Testis (tissue), 2 donors: ENCODE measurements at regions not wholly inside any gene's neighbourhood (a gene's known extent, or its start where the extent isn't known, plus 50 kb on each side); places are given as distances from the start of the nearest gene placed in this dataset.

Experiments used
- DNase-seq: peaks from one replicate; pipeline ENCODE4 v3.0.0-alpha.2; 2019
- H3K27ac ChIP-seq, 2 donors: fragments of 200-600 bp; sonication (generic); one replicate each; pipeline ENCODE4 v1.5.1; 2019
- H3K27me3 ChIP-seq: fragments of 200-600 bp; sonication (generic); one replicate; pipeline ENCODE4 v1.5.1; 2019
- H3K36me3 ChIP-seq: fragments of 200-600 bp; sonication (generic); one replicate; pipeline ENCODE4 v1.5.1; 2017; ENCODE audit warnings: low read depth; ENCODE audit errors: missing control alignments
- H3K4me1 ChIP-seq: fragments of 200-600 bp; sonication (generic); one replicate; pipeline ENCODE4 v1.5.1; 2019
- H3K4me3 ChIP-seq, 2 donors: fragments of 200-600 bp; sonication (generic); one replicate each; pipeline ENCODE4 v1.5.1; 2017 to 2019
- H3K9me3 ChIP-seq: fragments of 200-600 bp; sonication (generic); one replicate; pipeline ENCODE4 v1.5.1; 2017
- CTCF ChIP-seq, 3 experiments: fragments of 450-650 bp in 2 of 3; fragments of 200-600 bp in 1 of 3; sonication (generic) in 1 of 3; IDR thresholded peaks; one replicate each; pipeline ENCODE4 v1.5.1; 2016 to 2019; ENCODE audit warnings: antibody characterized with exemption in 3 of 3, mild to moderate bottlenecking in 2 of 3, moderate library complexity in 1 of 3
- POLR2A ChIP-seq: fragments of 450-650 bp; IDR thresholded peaks from one replicate; pipeline ENCODE4 v1.6.1; 2017; ENCODE audit warnings: antibody characterized with exemption, mild to moderate bottlenecking, moderate library complexity
- WGBS, 2 donors: methylation state at CpG; one replicate each; pipeline ENCODE4 v1.1.5; 2018; 5-methylcytosine and 5-hydroxymethylcytosine counted together
- intact Hi-C: fragments of 100-400 bp; cut with DNase I; formaldehyde crosslinking; loops from one replicate; pipeline ENCODE4 v1.15.1; 2023; ENCODE audit warnings: low total_unique reads

- no peak overlapping the region for H3K27ac ChIP-seq
- 92 to 100% methylated on average over 1 of the region's 1 CpG for WGBS, 2 donors
- no peaks in the 10 kb centered on the region for H3K27me3 ChIP-seq
- TF ChIP-seq CTCF (IDR thresholded peaks at IDR 0.05) (no peak), POLR2A (no peak)
- no peaks in the 10 kb centered on the region for H3K4me1 ChIP-seq
- intact Hi-C loops: no loop called here
- no peaks in the 10 kb centered on the region for H3K36me3 ChIP-seq
- no peaks in the 10 kb centered on the region for H3K9me3 ChIP-seq
- no peak overlapping the region for H3K4me3 ChIP-seq
- DNase-seq: no peak
Measured at GRCh38 chr2:121818546-121818945, 63.1 kb downstream of the TSN start.

- intact Hi-C loops: no loop called here
Measured at GRCh38 chr2:121819846-121820245, 64.4 kb downstream of the TSN start.

GRCh38 chr2:121821476-121822158 is 66.2 kb downstream of the TSN start:
- Histone ChIP-seq H3K4me1 (no peaks in the 10 kb centered on the region), H3K9me3 (no peaks in the 10 kb centered on the region), H3K27ac (no peak overlapping the region), H3K4me3 (no peak overlapping the region), H3K27me3 (no peaks in the 10 kb centered on the region), H3K36me3 (no peaks in the 10 kb centered on the region)
- intact Hi-C loops: no loop called here
- TF ChIP-seq CTCF (IDR thresholded peaks at IDR 0.05) (no peak), POLR2A (no peak)
- WGBS, 2 donors: 80 to 84% methylated on average over 6 of the region's 6 CpGs
- DNase-seq: no peak

More at GRCh38 chr2:121819846-121820245, 64.4 kb downstream of the TSN start:
- Histone ChIP-seq H3K4me3 (no peak overlapping the region), H3K27me3 (no peaks in the 10 kb centered on the region), H3K4me1 (no peaks in the 10 kb centered on the region), H3K9me3 (no peaks in the 10 kb centered on the region), H3K36me3 (no peaks in the 10 kb centered on the region), H3K27ac (no peak overlapping the region)
- no peak for DNase-seq
- WGBS, 2 donors: 78 to 80% methylated on average over 6 of the region's 6 CpGs
- no peak for TF ChIP-seq POLR2A
- TF ChIP-seq CTCF (IDR thresholded peaks at IDR 0.05): no peak

GRCh38 chr2:121824264-121824663 is 68.8 kb downstream of the TSN start:
- Histone ChIP-seq H3K27ac (no peak overlapping the region), H3K36me3 (no peaks in the 10 kb centered on the region), H3K27me3 (no peaks in the 10 kb centered on the region), H3K4me3 (no peak overlapping the region), H3K4me1 (no peaks in the 10 kb centered on the region), H3K9me3 (no peaks in the 10 kb centered on the region)
- DNase-seq: no peak
- 89 to 95% methylated on average over 4 of the region's 4 CpGs for WGBS, 2 donors
- intact Hi-C loops: no loop called here
- TF ChIP-seq CTCF (IDR thresholded peaks at IDR 0.05) (no peak), POLR2A (no peak)
